ENCODE measurements at regions not wholly inside any gene's neighbourhood (a gene's known extent, or its start where the extent isn't known, plus 50 kb on each side); places are given as distances from the start of the nearest gene placed in this dataset.
"Not testable (repeated sequence)": the region's sequence is repeated elsewhere in the genome, so short reads cannot be mapped to it uniquely, and the experiment has no call there.

DNA sequence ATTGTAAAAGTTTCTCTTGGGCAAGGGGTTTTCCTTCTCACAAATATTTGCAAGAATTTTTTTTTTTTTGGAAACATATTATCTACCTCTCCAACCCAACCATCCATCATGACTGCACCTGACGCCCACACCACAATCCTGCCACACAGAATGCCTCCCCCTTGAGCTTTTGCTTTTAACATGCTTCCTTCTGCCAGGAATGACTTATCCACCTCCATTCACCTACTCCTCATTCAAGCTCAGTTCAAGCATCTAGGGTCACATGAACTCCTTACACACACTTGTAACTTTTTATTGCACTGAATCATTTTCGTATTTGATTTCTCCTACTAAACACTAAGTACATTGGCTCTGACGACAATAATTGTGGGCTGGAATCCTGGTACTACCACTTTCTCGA, 660.1 kb upstream of the AUTS2 start:
- DNase-seq (ENCODE audit: low spot score): no peak

DNA sequence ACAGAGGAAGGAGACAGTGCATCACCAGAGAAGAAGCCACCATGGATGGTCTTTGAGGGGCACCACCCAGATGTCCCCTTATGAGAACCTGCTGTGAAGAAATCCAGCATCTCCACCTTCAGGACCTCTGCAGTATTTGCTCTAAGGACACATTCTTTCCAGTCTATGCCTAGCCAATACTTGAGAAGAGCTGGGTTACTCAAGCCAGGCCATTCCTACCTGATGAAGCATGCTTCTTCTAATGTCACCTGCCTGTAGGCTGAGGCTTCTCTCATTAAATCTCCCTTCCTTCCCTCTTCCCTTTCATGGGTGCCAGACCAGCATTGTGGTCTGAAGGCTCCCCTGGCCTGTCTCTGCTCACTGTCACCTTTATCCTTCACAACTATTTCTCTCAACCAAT, 654.5 kb upstream of the AUTS2 start:
- DNase-seq (ENCODE audit: low spot score): no peak

DNA sequence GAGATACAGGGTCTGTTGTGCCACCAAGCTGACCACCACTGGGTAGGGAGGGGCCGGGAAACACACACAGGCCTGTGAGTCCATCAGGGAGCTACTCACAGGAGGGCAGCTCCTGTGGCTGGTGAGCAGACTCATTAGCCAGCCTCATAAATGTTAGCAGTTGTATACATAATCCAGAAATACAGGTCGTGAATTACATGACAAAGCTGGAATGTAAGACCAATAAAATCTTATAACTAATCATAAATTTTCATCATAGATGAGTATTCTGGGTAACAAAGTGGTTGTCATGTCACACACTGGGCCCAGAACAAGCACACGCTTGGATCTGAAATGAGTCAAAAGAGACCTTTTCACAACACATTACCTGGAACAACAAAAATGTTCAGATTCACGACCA, 642.6 kb upstream of the AUTS2 start:
- no peak for DNase-seq (ENCODE audit: low spot score)

DNA sequence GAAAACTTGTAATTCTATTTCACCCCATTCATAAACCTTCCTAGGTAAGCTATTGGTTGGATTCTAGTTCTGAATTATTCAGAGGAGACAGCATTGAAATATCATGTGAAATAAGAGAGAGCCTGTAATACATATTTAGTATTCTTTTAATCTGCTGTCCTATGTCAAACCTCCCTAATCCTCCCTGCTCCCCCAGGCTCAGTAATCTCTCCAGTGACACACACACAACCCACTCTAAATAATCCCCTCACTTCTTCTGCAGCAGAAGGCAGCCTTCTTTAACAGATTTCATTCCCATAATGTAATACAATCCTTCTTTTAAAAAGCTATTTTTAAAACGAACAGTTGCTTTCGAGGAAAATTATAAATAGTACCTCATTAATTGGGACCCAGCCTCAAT, 639.7 kb upstream of the AUTS2 start:
- no peak for DNase-seq (ENCODE audit: low spot score)

DNA sequence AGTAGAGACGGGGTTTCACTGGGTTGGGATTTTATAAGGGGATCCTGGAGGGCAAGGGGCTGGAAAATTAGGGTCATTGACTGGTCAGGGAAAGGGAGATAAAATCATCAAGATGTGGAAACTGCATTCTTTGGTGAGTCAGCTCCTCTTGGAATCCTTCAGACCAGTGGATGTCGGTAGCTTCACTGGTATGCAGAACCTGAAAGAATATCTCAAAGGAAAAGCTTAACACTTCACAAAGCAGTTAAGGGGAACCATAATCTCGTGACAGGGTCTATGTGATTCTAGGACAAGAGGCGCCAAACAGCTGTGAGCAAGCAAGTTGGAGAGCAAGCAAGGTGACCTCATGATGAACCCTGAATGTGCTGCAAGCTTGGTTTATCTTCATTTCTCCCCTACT, 634.7 kb upstream of the AUTS2 start:
- no peak for DNase-seq (ENCODE audit: low spot score)

DNA sequence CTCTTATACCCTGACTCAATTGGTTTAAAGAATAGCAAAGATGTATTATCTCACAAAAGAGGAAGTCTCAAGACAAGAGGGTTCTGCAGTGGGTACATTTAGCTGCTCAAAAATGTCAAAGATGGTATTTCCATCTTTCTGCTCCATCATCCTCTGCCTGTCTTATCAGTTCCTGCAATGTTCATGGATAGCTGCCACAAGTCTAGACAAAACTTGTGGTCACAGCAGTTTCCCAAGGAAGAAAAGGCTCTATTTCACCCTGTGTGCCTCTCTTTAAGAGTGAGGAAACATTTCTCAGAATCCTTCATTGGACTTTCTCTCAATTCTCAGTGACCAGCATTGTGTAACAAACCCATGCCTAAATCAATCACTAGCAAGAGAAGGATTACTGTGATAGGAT, 634.2 kb upstream of the AUTS2 start:
- no peak for DNase-seq (ENCODE audit: low spot score)

DNA sequence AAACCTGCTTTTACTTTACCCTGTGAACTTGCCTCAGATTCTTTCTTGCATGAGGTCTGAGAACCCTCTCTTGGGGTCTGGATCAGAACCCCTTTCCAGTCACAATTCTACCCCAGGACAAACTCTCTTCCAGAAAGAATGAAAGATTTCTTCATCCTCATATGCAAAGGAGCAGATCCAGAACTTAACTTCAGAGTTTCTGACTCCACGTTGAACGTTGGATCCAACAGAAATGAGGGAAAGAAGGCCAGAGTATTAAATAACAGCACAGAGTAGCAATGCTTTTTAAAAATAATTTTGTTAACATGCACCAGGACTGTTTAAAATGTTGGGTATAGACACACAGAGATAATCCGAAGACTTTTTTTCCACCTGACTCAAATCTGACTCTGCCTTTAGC, 632.9 kb upstream of the AUTS2 start:
- DNase-seq (ENCODE audit: low spot score): no peak

DNA sequence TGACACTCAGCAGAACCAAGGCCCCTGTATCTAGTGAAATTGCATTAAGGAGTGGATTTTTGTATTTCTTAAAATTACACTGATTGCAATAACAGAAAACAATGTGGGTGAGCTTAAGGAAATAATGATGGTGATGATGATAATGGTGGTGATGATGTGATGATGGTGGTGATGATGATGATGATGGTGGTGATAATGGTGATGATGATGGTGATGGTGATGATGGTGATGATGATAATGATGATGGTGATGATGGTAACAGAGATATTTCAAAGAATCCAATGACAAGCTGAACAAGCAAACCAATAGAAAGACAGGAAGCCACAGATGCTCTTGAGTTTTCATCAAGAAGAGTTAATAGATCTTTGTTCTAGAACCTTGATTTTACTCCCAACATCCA, 630.7 kb upstream of the AUTS2 start:
- no peak for DNase-seq (ENCODE audit: low spot score)

DNA sequence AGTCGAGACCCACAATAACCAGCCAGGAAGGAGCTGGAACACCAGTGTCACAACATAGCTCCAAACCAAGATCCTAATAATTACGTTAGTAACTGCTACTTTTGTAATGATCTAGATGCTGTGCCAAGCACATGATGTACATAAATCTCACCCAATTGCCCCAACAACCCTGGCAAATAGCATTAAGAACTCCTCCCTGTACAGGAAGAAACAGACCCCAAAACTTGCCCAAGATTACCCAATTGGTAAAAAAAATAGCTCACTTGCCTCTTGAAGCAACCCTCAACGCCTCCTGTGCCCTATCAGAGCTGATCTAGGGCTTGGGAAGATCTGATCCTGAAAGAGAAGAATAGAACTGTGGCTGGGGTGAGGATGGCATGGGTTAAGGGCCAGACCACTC, 628.7 kb upstream of the AUTS2 start:
- no peak for DNase-seq (ENCODE audit: low spot score)

DNA sequence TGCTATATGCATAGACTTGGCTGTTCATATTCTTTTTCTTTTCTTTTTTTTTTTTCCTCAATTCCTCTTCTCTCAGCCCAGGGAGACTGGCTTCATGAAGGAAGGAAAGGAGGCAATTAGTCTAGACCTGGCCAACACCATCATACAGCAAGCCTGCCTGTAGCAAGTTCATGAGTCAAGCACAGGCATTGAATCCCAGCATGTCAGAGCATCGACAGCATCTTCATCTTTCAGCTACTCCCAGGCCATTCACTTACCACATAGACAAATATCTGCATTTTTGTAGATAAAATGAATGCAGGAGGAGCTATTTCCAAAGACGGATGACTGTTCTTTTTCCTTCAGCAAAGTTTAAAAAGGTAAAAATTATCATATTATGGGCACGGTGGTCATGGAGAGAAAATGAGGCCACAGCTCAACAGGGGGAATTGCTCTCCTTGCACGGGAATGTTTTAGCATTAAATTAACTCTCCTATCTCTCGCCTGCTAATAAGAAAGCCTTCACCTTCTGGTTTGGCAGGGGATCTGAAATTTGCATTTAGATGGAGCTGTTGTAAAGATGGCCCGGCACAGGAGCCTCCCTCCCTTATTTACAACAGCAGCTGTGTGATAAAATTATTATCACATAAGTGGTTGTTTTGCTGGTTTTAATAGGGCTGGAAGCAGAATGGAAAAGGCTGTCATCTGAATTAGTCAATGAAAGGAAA, 626.5 kb upstream of the AUTS2 start:
- no peak for DNase-seq (ENCODE audit: low spot score)

DNA sequence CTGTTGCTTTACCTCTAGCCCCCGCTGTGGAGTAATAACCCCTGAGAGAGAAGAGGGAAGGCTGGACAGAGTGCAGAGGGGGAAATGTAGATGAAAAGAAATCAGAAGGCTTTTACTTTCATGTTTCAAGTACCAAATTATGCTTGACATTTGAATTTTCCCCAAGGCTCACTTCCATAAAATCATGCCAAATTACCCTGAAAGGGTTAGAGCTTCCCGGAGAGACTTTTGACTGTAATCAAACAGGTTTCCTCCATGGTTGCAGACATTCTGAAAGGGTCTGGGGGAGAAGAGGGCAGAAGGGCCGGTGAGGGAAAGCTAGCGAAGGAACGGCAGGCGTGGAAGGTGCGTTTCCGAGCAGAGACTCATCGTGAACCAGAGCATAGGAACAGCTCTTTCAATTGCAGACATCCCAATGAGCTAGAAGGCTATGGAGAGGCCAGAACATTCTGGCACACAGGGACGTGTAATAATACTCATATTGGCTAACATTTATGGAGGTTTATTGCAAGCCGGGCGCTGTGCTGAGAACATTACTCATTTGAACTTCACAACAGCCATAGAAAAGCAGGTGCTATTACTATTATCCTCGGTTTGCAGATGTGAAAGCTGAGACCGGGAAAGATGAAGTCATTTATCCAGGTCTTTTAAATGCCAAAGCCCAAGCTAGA, 620.8 kb upstream of the AUTS2 start:
- DNase-seq (ENCODE audit: low spot score): no peak

DNA sequence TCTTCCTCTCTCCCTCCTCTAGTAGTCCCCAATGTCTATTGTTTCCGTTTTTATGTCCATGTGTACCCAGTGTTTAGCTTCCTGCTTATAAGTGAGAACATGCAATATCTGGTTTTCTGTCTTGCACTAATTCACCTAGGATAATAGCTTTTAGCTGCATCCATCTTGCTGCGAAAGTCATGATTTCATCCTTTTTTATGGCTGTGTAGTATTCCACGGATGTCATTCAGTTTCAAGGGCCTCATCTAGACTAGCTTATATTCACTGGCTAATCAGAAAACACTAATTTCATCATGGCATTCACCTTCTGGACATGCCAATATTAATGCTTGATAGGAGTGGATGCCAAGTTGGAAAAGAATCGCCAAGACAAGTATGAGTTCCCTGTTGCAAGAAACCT, 619.6 kb upstream of the AUTS2 start:
- no peak for DNase-seq (ENCODE audit: low spot score)

DNA sequence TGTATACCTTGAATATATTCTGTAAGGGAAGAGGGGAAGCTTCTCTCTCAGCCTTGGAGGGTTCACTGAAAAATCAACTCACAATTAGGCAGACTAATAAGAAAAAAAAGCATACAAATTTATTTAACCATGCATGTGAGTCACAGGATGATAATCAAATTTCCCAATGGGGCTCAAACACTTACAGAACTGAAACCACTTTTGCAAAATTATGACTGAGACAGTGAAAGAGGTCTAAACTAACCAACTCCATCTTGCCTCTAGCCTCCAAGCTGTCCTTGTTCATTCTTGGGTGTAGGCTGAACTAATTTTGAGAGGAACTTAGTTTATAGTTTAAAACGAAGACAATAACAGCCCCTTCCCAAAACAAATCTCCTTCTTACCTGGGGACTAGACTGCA, 618.3 kb upstream of the AUTS2 start:
- no peak for DNase-seq (ENCODE audit: low spot score)

DNA sequence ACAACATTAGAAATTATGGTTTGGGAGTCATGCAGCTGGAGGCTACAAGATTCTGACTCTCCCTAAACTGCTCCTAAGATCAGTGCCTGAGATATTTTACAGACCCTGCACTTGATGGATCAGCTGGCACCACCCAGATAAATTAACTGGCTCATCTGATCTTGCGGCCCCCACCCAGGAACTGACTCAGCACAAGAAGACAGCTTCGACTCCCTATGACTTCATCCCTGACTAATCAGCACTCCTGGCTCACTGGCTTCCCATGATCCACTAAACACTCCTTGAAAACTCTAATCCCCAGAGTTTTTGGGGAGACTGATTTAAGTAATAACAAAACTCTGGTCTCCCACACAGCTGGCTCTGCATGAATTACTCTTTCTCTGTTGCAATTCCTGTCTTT, 617.8 kb upstream of the AUTS2 start:
- not testable (repeated sequence) for DNase-seq (ENCODE audit: low spot score)

DNA sequence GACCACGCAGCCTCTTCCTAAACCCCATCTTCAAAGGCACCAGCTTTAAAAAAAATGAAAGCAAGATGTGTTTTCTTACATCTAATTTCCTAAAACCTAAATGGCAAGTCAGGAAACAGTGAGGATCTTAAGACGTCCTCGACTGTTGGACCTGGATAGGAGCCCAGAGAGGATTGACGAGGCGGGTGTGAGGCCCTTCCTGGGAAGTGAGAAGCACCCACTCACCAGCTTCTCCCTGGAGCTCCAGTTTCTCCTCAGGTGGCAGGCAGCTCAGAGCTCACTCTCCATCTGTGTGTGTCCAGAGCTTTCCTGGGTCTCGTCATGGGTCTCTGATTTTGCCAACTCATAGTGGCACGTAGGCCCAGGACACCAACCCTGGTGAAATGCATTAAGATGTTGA, 614.0 kb upstream of the AUTS2 start:
- no peak for DNase-seq (ENCODE audit: low spot score)

DNA sequence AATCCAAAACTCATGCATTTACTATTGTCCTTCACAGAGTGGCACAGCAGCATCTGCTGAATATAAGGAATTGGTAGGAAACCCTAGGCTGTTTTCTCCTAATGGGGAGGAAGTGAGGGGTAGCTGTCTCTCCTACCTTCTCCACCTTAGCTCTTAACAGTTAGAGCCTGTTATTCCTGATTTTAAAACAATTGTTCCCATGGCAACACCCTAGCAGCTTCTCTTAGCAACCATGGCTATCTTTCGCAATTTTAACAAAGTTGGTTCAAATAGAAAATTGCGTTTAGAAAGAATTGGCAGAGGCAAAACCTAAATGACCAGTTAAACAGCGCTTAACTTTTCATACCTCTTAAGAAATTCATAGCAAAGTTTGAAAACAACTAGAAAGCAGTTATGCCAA, 603.4 kb upstream of the AUTS2 start:
- no peak for DNase-seq (ENCODE audit: low spot score)

DNA sequence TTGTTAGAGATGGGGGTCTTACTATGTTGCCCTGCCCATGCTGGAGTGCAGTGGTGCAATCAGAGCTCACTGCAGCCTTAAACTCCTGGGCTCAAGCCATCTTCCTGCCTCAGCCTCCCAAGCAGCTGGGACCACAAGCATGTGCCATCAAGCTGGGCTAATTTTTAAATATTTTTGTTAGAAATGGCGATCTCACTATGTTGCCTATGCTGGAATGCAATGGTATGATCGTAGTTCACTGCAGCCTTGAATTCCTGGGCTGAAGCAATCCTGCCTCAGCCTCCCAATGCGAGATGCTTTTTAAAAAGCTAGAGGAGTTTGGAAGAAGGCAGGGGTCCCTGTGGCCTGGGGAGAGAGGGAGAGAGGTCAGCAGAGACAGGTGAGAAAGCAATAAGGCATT, 600.1 kb upstream of the AUTS2 start:
- DNase-seq (ENCODE audit: low spot score): no peak

DNA sequence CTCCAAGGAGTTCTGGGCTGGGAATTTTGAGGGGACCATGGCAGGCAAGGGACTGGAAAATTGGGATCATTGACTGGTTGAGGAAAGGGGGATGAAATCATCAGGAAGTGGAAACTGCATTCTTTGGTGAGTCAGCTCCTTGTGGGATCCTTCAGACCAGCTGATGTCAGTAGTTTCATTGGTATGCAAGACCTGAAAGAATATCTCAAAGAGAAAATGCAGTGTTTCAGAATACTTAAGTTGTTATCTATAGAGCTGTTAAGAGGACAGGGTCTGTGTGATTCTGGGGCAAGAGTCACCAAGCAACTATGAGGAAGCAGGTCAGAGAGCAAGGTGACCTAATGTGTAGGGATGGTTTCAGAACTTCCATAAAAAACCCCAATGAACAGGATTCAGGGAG, 595.9 kb upstream of the AUTS2 start:
- no peak for DNase-seq (ENCODE audit: low spot score)

DNA sequence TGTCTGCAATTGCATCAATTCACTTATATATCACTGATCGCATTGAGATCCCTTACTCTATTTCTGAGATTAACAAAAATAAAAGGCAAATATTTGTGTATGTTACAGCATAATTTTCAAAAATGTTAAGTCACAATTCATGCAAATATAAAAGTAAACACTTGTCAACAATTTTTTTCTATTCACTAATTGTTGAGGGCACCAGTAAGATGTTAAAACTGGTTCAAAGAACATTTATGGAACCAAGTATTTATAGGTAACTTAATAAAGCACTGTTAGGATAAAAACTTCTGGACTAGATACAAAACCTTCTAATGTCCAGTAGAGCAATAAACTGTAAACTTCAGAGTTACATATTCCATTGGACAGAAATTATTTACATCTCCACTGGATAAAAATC, 586.1 kb upstream of the AUTS2 start:
- DNase-seq (ENCODE audit: low spot score): no peak

DNA sequence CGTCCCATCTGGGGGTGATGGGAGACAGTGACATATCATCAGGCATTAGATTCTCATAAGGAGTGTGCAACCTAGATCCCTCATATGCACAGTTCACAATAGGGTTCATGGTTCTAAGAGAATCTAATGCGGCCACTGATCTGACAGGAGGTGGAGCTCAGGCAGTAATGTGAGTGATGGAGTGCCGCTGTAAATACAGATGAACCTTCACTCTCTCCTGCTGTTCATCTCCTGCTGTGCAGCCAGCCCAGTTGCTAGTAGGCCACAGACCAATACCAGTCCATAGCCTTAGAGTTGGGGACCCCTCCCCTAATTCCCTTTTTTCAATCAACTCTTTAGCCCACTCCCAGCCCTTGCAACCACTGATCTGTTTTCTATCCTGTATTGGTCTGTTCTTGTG, 581.1 kb upstream of the AUTS2 start:
- no peak for DNase-seq (ENCODE audit: low spot score)

DNA sequence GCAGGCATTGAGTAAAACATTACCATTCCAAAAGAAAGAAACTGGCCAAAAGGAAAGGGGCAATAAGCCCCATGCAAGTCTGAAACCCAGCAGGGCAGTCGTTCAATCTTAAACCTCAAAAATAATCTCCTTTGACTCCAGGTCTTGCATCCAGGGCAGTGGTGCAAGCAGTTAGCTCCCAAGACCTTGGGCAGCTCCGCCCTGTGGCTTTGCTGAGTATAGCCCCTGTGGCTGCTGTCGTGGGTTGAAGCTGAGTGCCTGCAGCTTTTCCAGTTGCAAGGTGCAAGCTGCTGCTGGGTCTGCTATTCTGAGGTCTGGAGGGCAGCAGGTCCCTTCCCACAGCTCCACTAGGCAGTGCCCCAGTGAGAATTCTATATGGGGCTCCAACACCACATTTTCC, 580.1 kb upstream of the AUTS2 start:
- no peak for DNase-seq (ENCODE audit: low spot score)

DNA sequence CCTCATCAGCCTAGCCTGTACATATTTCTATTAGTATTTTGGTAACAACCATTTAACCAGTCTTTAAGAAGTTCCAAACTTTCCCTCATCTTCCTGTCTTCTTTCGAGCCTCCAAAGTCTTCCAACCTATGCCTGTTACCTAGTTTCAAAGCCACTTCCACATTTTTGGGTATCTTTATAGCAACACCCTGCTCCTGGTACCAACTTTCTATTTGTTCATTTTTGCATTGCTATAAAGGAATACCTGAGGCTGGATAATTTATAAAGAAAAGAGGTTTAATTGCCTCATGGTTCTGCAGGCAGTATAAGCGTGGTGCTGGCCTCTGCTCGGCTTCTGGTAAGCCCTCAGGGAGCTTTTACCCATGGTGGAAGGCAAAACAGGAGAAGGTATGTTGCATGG, 578.8 kb upstream of the AUTS2 start:
- no peak for DNase-seq (ENCODE audit: low spot score)

DNA sequence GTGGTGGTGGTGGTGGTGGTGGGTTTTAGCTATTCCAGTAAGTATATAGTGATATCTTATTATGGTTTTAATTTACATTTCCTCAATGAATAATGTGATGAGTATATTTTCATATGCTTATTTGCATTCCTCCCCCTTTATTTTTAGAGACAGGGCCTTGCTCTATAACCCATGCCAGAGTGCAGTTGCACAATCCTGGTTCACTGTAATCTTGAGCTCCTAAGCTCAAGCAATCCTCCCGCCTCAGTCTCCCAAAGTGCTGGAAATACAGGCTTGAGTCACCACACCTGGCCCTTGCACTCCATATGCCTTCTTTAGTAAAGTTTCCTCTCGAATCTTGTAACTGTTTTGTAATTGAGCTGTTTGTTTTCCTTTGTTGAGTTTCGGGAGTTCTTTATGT, 577.7 kb upstream of the AUTS2 start:
- no peak for DNase-seq (ENCODE audit: low spot score)

DNA sequence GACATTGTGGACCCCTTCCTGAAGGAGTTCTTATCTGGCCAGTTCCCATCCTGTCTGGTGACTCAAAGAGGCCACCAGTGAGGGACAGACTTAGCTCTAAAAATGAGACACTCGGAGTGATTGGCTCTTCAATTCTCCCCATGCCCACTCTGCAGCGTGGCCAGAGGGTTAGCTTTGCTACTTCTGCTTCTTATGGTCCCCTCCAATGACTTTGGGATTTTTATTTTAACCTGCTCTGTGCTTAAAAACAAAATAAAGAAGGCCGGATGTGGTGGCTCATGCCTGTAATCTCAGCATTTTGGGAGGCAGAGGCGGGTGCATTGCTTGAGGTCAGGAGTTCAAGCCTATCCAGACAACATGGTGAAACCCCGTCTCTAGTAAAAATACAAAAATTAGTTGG, 573.0 kb upstream of the AUTS2 start:
- no peak for DNase-seq (ENCODE audit: low spot score)

Data from mesenteric fat pad (tissue), 1 donor.